ENCODE measurements at regions not wholly inside any gene's neighbourhood (a gene's known extent, or its start where the extent isn't known, plus 50 kb on each side); places are given as distances from the start of the nearest gene placed in this dataset.

- DNase-seq = no peak
- H3K4me1 ChIP-seq = no peaks in the 10 kb centered on the region
- no peak for TF ChIP-seq POLR2A (IDR thresholded peaks at IDR 0.05)
- TF ChIP-seq, protein P1, sequence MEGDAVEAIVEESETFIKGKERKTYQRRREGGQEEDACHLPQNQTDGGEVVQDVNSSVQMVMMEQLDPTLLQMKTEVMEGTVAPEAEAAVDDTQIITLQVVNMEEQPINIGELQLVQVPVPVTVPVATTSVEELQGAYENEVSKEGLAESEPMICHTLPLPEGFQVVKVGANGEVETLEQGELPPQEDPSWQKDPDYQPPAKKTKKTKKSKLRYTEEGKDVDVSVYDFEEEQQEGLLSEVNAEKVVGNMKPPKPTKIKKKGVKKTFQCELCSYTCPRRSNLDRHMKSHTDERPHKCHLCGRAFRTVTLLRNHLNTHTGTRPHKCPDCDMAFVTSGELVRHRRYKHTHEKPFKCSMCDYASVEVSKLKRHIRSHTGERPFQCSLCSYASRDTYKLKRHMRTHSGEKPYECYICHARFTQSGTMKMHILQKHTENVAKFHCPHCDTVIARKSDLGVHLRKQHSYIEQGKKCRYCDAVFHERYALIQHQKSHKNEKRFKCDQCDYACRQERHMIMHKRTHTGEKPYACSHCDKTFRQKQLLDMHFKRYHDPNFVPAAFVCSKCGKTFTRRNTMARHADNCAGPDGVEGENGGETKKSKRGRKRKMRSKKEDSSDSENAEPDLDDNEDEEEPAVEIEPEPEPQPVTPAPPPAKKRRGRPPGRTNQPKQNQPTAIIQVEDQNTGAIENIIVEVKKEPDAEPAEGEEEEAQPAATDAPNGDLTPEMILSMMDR (IDR thresholded peaks at IDR 0.05) = no peak
- no peak overlapping the region for H3K4me3 ChIP-seq
- H3K36me3 ChIP-seq = no peaks in the 10 kb centered on the region
- H3K27ac ChIP-seq = no peak overlapping the region
- no peaks in the 10 kb centered on the region for H3K27me3 ChIP-seq
- no peaks in the 10 kb centered on the region for H3K9me3 ChIP-seq
Observed at GRCh38 chr10:35711615-35712411, 69.7 kb upstream of the FZD8 start.

DNA sequence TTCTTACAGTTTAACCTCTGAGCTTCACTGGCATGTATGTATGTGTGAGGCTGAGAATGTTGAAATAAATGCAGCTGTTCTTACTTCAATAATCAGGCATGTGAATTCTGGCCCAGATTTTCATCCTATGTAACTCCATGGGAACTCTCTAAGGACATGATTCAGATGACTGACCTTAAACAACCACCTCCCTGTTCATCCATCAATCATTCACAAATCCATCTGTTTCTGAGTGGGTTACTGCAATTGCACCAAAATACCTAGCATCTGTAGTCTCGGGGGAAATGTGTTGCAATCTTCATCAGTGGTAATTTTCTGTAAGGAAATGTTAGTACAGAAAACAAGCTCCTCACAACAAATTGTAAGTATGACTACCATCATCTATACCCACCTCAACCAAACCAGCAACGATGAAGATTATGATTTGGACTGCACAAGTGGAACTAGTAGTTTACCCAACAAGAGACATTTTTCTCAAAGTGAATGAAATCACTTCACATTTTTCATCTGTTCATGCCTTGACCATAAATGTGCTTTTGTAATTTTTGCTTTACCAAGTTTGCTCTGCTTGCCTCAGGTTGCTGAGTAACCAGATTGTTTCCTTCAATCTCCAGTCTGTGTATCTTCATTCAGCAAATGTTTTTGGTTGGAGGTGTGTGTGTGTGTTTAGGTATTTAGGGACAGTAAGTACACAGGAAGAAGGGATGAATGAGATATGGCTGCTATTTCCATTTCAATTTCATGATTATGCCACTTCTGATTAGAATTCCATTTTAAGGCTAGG, 65.7 kb upstream of the FZD8 start:
- Histone ChIP-seq H3K36me3 (no peaks in the 10 kb centered on the region), H3K4me1 (no peaks in the 10 kb centered on the region), H3K9me3 (no peaks in the 10 kb centered on the region), H3K27me3 (no peaks in the 10 kb centered on the region), H3K27ac (no peak overlapping the region), H3K4me3 (no peak overlapping the region)
- no peak for DNase-seq
- TF ChIP-seq POLR2A (IDR thresholded peaks at IDR 0.05) = no peak
- TF ChIP-seq, protein P1 (IDR thresholded peaks at IDR 0.05) = no peak

- H3K27ac ChIP-seq = no peak overlapping the region
- no peaks in the 10 kb centered on the region for H3K27me3 ChIP-seq
- no peaks in the 10 kb centered on the region for H3K36me3 ChIP-seq
- H3K4me1 ChIP-seq = no peaks in the 10 kb centered on the region
- H3K4me3 ChIP-seq = no peak overlapping the region
- TF ChIP-seq POLR2A (IDR thresholded peaks at IDR 0.05) = no peak
- TF ChIP-seq, protein P1 (IDR thresholded peaks at IDR 0.05) = no peak
- DNase-seq = no peak
- H3K9me3 ChIP-seq = no peaks in the 10 kb centered on the region
Observed at GRCh38 chr10:35706959-35707358, 64.9 kb upstream of the FZD8 start.

DNA sequence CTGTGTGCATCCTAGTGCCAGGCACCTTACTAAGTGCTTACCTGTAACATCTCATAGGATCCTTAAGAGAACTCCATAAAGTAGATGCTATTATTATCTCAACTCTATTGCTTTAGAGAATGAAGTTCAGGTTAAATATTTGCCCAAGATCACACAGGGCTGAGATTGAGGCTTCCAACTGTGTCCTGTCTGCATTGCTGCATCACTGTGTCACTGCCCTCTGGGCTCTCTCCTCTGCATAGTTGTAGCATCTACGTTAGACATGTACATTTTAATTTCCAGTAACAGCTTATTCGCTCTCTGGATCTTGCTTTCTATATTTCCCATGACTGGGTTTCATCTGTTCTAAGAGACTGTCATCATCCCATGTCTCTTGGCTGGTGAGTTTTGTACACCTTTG, 63.6 kb upstream of the FZD8 start:
- H3K27me3 ChIP-seq = no peaks in the 10 kb centered on the region
- TF ChIP-seq, protein P1 (IDR thresholded peaks at IDR 0.05) = no peak
- TF ChIP-seq POLR2A (IDR thresholded peaks at IDR 0.05) = no peak

DNA sequence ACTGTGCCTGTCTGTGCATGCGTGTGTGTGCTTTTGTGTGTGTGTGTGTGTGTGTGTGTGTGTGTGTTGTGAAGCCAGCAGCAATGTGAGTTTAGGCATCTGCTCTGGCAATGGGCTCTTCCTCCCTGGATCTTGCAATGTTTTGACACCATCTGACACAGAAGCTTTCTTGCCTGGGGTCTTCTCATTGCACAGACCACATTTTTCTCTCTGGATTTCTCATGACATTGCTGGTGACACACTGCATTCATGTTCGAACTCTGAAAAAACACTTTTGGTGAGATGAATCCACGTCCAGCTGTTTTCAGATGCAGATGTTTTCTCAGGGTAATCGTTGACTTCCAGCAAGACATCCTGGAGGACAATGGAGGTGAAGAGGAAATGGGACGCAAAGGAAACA, 63.0 kb upstream of the FZD8 start:
- TF ChIP-seq POLR2A (IDR thresholded peaks at IDR 0.05) = no peak
- TF ChIP-seq, protein P1 (IDR thresholded peaks at IDR 0.05) = no peak
- Histone ChIP-seq H3K4me1 (no peaks in the 10 kb centered on the region), H3K4me3 (no peak overlapping the region), H3K27ac (no peak overlapping the region), H3K36me3 (no peaks in the 10 kb centered on the region), H3K9me3 (no peaks in the 10 kb centered on the region), H3K27me3 (no peaks in the 10 kb centered on the region)
- no peak for DNase-seq

More for the DNA sequence above, 63.6 kb upstream of the FZD8 start:
- no peaks in the 10 kb centered on the region for H3K36me3 ChIP-seq
- no peak overlapping the region for H3K27ac ChIP-seq
- no peaks in the 10 kb centered on the region for H3K4me1 ChIP-seq
- no peaks in the 10 kb centered on the region for H3K9me3 ChIP-seq
- no peak for DNase-seq
- H3K4me3 ChIP-seq = no peak overlapping the region

Measured in Peyer's patch (tissue), 4 donors.